Fibroblast of skin of abdomen (primary cell): ENCODE measurements at regions not wholly inside any gene's neighbourhood (a gene's known extent, or its start where the extent isn't known, plus 50 kb on each side); places are given as distances from the start of the nearest gene placed in this dataset.
A peak's percentile ranks its signal among the peaks of the same experiment; 100 is the strongest.

Experiments
- DNase-seq: peaks from one replicate; pipeline ENCODE4 v3.0.0-alpha.2; 2013

DNA sequence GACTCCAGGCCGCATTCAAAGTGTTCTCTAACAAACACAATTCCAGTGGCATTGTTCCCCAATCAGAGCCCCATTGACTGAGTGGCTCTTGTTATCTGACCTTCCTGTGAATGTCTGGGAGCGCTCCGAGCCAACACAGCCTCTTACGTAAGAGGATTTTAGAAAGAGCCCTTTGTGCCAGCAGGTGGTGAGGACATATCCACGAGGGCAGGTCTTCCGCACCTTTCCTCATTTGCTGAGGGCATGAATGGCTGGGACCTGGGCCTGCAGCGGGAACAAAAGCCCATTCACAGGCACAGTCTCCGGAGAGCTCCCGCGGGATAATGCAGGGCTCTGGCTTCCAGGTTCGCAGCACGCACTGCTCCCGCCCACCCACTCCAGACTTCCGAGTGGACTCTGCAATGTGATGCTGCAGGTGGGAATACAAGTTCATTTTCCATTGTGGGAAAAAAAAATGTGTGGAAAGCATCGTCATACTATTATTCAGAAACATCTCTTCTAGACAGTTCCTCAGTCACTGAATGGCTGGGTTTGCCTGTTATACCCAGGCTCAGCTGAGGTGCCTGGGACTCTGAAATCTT is 295.0 kb upstream of the IGFBP3 start:
- DNase-seq, result no peak

DNA sequence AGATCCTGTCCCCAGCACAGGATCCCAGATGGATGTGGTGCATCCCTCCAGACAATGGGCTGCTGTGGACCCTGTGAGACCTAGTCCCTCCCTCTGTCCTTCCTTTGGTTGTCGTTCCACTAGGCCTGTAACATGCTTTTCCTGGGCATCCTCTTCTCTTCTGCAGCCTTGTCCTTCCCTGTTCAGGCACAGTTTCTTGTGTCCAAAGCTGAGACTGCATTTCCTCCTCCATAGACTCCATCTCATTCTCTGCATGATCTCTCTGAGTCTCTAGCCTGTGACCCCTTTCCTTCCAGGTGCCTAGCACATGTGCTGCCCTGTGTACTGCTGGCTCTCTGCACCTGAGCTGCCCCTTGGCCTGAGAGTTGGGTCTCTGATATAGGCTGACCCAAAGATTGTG is 293.5 kb upstream of the IGFBP3 start:
- DNase-seq, result no peak

DNA sequence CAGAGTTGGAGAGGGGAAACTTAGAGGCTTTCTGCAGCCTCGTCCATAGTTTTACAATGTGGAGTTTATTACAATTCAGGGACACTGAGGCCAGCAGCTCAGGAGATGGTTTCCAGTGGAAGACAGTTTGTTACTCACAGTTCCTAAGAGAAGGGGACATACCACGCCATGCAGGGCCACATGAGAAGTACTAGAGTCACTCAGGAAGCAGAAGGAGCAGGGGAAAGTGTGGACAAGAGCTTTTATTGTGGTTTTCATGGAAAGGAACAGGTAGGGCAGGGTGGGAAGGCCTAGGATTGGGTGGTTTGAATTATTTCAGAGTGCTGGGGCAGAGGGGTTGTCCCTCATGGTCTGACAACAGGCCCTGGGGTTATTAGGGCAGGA is 292.1 kb upstream of the IGFBP3 start:
- DNase-seq, result no peak

DNA sequence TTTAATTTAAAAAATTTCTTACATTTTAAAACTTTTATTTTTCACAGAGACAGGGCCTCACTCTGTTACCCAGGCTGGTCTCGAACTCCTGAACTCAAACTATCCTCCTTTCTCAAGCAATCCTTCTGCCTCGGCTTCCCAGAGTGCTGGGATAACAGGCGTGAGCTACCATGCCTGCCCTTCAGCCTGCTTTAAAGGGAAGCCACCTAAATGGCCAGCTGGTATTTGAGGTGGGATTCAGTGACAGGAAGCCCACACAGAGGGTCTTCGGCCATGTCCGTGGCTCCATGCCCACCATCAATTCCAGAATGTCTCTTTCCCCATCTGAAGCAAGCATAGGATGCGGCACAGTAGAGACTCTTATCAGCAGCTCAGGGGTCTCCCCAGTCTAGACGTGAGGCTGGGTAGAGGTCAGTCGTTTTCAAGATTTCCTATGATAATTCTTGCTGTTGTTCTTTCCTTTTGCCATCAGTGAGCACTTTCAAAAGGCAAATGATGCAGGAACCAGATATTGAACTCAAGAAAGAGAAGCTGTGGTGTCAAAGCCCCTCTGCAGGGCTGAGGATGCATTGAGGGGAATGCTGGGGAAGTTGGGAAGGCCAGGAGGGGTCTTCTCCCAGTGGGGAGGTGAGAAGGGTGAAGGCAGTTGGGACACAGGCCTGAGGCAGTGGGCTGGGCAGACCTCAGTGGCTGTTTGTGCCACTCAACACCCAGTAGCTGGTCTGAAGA is 291.5 kb upstream of the IGFBP3 start:
- DNase-seq, result no peak

DNA sequence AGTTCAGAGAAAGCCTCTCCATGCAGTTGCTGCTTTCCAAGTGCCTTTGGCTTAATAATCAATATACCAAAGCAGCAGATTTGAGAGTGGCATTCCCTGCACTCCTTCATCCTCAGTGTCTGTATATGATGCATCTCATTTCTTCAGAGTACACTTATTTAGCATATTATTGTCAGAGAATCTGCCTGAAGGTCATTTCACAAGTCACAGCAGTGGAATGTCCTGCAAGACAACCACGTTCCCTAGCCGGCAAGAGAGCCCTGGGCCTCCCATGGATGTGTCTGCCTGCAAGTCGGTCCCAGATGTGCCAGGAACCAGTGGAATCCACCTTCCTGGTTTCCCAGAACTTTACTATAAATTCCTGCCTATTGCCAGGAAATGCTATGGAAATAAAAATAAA is 289.4 kb upstream of the IGFBP3 start:
- peak; percentile 39 for DNase-seq

DNA sequence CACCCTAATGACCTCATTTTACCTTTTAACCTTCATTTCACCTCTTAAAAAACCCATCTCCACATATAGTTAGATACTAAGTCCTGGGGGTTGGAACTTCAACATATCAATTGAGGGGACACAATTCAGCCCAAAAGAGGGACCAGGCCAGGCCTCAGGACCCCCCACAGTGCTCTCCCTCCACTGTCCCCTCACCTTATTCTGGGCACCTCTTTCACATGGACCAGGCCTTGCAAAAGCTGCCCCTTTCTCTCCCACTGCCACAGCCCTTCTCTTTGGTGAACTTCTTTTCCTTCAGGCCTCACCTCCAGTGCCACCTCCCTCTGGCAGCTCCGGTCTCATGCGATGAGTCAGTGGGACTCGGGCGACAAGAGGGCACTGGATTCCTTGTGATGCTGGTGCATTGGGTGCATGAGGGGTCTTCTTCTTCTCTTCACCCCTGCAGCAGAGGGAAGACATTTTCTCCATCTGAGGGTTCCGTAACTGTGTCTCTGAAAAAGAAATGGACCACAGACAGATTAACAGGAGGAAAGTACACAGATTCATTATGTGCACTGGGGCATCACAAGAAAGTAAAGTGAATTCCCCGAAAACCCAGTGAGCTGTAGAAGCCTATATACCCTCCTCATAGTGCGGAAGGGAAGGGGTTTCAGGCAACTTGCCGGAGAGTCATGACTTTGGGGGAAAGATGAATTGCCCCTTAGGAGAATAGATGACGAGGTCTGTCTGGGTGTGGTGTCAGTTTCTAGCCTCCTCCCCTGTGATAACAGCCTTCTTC is 288.7 kb upstream of the IGFBP3 start:
- no peak for DNase-seq

DNA sequence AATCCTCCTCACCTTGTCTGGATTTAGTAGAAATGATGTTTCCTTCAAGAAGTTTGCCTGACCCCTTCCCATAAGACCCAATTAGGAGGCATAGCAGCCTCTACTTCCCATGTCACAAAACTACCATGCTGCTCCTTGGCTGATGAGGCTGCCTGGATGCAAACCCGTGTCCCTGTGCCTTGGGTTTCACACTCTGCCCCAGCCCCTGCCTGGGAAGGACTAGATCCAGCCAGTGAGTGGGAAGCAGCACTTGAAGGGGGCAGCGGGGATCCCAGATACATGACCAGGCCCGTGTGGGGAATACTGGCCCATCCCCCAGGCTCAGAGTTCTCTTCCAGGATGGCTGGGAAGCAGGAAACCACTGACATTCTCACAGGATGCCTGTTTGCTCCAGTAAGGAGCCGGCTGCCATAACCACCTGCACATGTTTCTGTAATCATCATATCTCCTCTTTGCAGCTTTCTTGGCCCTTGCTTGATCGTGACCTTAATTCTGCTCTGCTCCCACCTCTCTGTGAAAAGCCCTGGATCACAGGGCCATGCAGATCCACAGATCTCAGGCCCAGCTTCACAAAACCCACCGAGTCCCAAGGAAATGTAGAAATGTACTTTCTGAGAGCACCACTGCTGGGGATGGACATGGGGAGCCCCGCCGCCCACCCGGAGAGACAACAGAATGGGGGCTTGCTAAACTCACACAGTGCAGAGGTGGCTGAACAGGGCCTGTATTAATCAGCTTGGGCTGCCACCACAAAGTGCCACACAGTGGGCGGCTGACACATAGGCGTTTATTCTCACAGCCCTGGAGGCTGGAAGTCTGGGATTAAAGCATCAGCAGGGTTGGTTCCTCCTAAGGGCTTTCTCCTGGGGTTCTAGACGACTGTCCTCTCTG is 287.8 kb upstream of the IGFBP3 start:
- peak; percentile 47 for DNase-seq

DNA sequence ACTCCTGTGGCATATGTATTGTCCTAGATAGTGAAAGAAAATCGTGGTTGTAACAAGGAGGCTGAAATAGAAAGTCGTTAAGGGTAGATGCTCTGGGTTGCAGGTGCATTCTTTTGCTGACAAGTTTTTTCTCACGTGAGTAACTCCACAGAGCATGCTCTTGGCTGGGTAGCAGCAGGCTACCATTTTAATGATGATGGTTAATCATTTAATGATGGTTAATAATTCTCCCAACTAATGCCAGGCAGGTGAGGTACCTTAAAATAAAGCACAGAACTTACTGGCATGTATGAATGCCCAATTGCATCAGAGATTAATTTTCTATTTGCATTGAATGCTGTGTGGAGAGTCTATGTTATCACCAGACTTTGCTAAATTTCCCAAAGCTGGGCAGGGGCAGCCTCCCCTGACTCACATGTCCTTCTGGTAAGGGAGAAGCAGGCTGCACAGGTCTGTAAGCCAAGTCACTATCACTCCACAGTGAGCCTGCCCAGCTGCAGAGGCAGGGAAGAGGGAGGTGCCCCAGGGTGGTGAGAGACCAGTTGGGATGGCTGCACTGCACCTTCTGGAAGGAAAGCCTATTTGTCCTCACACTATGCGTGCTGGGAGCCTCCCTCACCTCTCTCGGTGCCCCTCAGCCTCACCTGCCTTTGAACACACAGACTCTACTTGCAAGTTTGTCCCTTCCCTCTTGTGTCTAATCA is 287.0 kb upstream of the IGFBP3 start:
- no peak for DNase-seq

DNA sequence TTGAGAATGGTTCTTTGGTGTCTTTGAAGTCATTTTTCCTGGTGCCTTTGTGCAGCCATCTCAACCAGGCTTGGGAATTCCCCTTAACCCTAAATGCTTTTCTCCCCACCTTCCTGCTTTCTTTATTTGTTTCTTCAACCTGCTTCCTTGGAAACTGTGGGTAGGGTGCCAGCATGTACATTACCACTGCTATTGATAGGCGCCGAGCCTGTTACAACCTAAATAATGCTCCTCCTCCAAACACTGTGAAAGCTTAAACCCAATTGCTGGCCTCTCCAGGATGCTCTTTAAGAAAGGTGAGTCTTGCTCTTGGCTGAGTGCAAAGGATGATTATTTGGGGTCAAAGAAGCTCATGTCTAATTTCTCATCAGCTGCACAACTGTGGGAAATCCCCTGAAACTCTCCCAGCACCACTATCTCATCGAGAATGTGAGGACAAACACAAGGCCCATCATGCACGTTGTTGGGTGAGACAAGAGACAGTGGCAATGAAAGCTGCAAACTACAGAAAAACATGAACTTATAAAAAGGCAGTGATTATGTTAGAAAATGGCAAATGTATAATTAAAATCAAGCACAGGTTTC is 285.5 kb upstream of the IGFBP3 start:
- DNase-seq, result no peak

DNA sequence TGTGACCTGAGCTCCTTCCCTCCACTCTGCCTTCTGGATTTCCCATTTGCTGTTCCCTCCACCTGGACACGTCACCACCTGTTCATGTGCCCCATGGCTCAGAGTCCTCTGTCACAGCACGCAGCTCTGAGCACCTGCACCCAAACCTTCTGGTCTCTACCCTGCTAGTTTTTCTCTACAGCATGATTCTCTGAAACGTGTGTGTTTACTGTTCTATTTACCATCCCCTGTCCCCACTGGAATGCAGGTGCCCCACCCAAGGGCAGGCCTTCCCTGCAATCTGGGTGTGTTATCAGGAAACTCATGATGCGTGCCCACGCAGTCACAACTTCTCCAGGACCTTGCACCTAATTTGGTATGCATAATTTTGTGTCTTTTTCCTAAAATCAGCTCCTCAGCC is 284.4 kb upstream of the IGFBP3 start:
- DNase-seq, result no peak

DNA sequence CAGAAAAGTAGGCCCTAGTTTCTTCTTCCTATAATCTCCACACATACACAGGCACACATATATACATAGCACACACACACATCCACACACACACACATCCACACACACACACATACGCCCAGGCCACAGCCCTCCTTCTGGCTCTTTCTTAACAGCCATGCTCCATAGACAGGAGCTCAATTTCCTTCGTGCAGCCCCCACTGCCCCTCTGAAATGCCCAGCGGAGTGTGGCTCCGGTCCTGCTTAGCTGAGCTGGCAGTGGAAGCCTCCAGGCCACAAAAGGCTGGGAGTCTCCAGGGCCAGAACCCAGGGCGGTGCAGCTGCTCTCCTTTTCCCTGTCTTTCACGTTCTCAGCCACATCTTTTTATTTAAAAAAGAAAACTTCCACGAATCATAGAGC is 282.9 kb upstream of the IGFBP3 start:
- DNase-seq, result no peak

DNA sequence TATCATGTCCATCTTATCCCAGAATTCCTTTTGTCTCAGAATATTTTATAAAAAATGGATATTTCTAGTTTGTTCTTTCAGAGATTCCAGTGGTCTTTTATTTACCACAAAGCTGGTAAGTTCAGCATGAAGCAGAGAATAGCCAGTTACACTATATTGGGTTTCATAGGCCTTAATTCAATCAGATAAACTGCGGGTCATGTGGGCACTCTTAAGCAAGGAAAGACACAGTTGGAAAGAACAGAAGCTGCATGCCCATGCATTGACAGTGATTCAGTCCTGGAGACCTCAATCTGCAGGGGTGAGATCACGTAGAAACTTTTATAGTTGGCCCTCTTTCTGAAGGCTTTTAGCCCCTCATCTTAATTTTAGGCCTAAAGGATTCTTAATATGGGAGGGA is 281.3 kb upstream of the IGFBP3 start:
- DNase-seq, result no peak

DNA sequence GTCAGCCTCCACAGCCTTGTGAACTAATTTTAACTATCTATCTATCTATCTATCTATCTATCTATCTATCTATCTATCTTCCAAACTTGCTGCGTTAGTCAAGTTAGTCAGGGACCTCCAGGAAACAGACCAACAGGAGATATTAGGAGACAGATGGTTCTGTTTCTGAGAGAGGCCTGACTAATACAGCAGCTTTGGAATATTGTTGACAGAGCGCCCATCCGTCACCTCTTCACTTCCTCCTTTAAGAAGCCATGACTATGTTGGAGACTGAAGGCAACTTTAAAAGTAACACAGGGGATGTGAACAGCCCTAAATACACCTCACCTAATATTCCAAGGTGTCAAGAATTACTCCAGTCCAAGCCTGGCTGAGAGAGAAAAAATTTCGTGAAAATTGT is 280.9 kb upstream of the IGFBP3 start:
- peak; percentile 51 for DNase-seq

DNA sequence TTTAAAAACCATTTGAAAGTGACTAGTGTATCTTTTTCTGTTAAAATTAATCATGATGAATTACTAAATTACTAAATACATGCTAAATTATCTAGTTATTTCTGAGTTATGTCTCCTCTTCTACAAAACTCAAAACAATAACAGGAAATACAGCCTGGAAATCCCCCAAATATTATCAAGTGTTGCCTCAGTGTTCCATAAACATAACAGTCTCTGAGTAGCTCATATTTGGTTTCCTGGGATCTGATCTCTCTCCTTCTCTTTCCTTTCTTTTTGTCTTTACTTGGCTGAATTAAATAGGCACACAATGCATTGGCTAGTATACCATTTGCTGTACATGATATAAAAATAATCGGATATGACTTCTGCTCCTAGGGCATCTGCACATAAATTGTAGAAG is 277.6 kb upstream of the IGFBP3 start:
- DNase-seq, result no peak

DNA sequence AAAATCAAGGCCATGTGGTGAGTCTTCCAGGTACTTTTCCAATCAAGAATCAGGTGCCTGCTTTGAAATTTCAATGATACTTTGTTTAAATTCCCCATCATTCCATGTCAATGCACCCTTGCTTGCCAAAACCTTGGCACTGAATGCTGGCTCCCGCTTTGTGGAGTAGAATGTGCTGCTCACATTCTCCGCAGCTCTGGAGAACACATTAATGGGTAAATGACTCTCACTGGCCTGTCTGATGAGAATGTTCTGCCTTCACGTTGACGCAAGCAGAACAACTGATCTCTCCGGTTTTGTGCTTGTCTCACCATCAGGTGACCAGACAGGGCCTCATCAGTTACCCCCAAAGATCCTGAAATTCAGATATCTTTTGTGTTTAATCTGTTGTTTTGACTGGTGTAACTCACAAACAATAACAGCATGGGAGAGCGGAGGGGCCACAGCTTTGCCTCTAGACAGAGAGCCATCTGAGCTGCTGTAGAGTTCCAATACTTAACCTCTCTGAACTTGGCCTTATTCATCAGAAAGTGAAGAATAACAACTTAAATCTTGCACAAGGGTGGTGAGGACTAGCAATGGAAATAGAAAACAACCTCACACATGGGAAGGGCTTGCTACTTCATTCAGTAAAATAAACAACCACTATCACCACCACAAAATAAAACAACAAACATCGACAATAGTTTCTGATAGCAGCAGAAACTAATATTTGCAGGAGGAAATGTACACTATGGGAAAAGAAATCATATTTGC is 276.9 kb upstream of the IGFBP3 start:
- no peak for DNase-seq

DNA sequence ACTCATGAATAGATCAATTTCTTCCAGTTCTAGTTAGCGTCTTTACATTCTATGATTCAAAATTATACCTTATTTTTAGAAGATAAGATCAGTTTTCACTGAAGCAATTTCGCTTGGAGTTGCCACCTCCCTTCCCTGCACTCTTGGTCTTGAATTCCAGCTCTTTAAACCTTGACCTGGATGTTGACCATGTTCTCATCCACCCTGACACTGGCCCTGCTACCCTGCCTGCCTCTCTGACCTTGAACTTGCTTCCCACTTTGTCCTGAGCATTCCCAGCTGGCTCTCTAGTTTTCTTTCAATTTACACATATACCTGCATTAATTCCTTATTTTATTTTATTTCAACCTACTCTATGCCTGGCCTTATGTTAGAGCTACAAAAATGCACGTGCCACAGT is 274.9 kb upstream of the IGFBP3 start:
- DNase-seq, result no peak

DNA sequence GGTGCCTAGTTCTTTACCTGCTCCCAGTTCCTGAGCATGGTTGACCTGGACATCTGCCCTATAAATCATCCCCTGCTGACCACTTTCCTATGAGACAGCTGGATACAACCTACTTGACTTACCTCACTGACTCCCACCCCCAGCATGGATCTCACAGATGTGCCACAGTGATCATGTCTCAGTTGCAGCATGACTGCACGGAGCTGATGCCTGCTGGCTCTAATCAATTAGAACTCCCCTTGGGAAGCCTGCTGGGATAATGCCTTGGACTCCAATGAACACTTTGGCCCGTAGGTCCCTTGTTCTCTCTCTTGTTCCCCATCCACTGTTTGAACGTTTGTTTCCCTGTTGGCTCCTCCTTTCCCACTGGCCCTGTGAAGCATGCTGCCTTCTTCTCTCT is 271.2 kb upstream of the IGFBP3 start:
- peak; percentile 38 for DNase-seq

DNA sequence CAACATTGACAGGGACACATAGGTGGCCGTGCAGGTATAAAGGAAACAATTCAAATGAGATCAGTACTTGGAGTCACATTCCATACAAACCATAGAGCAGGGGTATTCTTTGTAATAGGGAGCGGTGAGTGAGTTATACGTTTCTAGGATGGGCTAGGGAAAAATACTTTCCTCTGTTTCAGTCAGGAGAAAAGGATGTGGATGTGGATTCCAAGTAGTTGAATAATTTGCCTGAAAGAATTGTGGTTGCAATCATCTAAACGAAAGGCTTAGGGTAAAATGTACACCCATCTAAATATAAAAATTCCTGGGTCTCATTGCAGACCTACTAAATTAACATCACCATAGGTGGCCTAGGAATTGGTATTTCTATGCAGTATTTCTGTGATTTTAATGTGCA is 270.7 kb upstream of the IGFBP3 start:
- DNase-seq, result peak; percentile 94

DNA sequence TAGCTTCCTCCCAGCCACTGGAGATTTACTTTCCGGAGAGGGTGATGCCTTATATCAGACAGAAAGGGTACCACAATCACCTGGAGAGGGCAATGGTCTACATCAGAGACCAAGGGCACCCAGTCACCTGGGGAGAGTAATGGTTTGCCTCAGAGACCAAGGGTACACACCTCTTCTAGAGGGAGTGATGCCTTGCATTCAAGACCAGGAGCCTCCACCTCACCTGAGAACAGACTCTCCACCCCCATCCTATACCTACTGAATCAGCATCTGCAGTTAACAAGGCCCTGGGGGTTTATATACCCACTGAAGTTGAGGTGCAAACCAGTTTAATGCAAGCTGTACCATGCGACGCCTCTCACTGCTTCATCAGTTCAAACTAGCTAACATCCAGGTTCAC is 270.2 kb upstream of the IGFBP3 start:
- DNase-seq, result no peak

DNA sequence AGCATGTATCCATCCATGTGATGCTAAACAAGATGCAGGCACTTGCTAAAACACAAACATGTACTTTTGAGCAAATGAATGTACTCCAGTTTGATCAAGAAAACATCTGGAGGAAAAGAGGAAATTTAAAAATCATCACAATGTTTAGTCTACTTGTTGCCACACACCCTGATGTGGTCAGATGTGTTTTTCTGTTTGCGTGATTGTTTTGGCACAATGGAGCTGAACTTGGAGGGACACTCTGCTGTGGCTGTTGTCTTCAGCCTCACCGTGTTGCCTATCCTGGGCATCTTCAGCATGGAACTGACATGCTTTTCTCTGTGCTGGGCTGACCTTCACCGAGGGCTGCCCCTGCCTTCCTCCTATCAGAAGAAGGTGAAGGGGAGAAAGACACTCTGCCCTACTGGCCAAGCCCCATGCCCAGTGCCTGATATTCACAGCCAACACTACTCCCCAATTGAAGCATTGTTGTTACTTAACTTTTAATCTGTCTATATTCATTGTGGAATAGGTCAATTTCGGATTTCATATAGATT is 268.3 kb upstream of the IGFBP3 start:
- no peak for DNase-seq

DNA sequence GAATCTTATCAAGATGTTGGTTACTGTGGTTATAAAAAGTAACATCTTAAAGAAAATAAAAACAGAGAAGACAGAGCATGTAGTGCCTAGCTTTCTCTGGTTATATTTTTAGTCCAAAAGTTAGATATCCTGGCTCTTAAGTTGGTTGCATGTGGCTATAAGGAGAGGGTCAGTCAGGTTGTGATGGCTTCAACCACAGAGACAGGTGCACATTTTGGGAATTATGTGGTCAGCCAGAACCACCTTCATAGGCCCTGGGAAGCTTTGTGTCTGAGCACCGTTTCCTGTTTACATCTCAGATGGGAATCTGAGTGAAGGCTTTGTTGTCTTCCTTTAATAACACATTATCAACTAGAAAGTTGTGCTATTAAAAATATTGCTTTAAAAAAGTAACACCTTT is 265.1 kb upstream of the IGFBP3 start:
- DNase-seq, result no peak
